ENCODE measurements at regions not wholly inside any gene's neighbourhood (a gene's known extent, or its start where the extent isn't known, plus 50 kb on each side); places are given as distances from the start of the nearest gene placed in this dataset.

DNA sequence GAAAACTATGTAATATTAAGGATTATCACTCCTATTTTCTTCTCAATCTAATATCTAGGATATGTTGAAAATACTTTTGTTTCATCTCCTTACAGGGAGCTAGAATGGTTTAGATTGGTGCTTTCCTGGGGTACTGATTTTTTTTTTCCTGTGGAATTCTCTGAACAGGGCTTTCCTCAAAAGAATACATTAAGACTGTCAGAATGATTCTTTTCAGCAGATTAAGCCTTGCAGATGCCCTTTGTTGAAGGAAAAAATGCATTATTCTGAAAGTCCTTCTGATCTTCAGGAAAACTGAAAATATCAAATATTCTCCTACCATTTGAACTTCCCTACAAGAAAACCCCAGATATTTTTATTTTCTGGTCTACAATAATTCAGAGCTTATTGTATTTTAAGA lies 178.9 kb downstream of the SOX4 start:
- no peaks in the 10 kb centered on the region for H3K36me3 ChIP-seq (ENCODE audit: control insufficient read depth, insufficient read depth, low read length)
- H3K27ac ChIP-seq, result no peak overlapping the region
- no peaks in the 10 kb centered on the region for H3K79me2 ChIP-seq
- no peak overlapping the region for H3K4me2 ChIP-seq (ENCODE audit: low read length)
- no peak overlapping the region for H3K4me3 ChIP-seq (ENCODE audit: low read depth, low read length)
- no peaks in the 10 kb centered on the region for H3K27me3 ChIP-seq (ENCODE audit: control insufficient read depth, insufficient read depth, low read length)
- no peak overlapping the region for H3K9ac ChIP-seq
- TF ChIP-seq, protein P1, sequence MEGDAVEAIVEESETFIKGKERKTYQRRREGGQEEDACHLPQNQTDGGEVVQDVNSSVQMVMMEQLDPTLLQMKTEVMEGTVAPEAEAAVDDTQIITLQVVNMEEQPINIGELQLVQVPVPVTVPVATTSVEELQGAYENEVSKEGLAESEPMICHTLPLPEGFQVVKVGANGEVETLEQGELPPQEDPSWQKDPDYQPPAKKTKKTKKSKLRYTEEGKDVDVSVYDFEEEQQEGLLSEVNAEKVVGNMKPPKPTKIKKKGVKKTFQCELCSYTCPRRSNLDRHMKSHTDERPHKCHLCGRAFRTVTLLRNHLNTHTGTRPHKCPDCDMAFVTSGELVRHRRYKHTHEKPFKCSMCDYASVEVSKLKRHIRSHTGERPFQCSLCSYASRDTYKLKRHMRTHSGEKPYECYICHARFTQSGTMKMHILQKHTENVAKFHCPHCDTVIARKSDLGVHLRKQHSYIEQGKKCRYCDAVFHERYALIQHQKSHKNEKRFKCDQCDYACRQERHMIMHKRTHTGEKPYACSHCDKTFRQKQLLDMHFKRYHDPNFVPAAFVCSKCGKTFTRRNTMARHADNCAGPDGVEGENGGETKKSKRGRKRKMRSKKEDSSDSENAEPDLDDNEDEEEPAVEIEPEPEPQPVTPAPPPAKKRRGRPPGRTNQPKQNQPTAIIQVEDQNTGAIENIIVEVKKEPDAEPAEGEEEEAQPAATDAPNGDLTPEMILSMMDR (IDR thresholded peaks at IDR 0.05), result no peak
- H3K4me1 ChIP-seq, result no peaks in the 10 kb centered on the region
- H3K9me3 ChIP-seq (ENCODE audit: control insufficient read depth, low read length), result no peaks in the 10 kb centered on the region
- no peak overlapping the region for H2AFZ ChIP-seq

- no peaks in the 10 kb centered on the region for H3K9me3 ChIP-seq (ENCODE audit: control insufficient read depth, low read length)
- H3K79me2 ChIP-seq, result no peaks in the 10 kb centered on the region
- TF ChIP-seq, protein P1 (IDR thresholded peaks at IDR 0.05), result no peak
- no peaks in the 10 kb centered on the region for H3K36me3 ChIP-seq (ENCODE audit: control insufficient read depth, insufficient read depth, low read length)
- H3K9ac ChIP-seq, result no peak overlapping the region
- no peak overlapping the region for H3K4me2 ChIP-seq (ENCODE audit: low read length)
- no peak overlapping the region for H3K4me3 ChIP-seq (ENCODE audit: low read depth, low read length)
- no peak overlapping the region for H2AFZ ChIP-seq
- no peak overlapping the region for H3K27ac ChIP-seq
- no peaks in the 10 kb centered on the region for H3K27me3 ChIP-seq (ENCODE audit: control insufficient read depth, insufficient read depth, low read length)
- no peaks in the 10 kb centered on the region for H3K4me1 ChIP-seq
Measured at GRCh38 chr6:21772884-21773575, 179.5 kb downstream of the SOX4 start.

GRCh38 chr6:21773576-21773968 lies 180.0 kb downstream of the SOX4 start:
- Histone ChIP-seq H3K27ac (no peak overlapping the region), H3K9me3 (ENCODE audit: control insufficient read depth, low read length) (no peaks in the 10 kb centered on the region), H2AFZ (no peak overlapping the region), H3K9ac (no peak overlapping the region), H3K4me1 (no peaks in the 10 kb centered on the region), H3K4me2 (ENCODE audit: low read length) (no peak overlapping the region), H3K27me3 (ENCODE audit: control insufficient read depth, insufficient read depth, low read length) (no peaks in the 10 kb centered on the region), H3K79me2 (no peaks in the 10 kb centered on the region), H3K4me3 (ENCODE audit: low read depth, low read length) (no peak overlapping the region), H3K36me3 (ENCODE audit: control insufficient read depth, insufficient read depth, low read length) (no peaks in the 10 kb centered on the region)
- TF ChIP-seq, protein P1 (IDR thresholded peaks at IDR 0.05), result no peak

DNA sequence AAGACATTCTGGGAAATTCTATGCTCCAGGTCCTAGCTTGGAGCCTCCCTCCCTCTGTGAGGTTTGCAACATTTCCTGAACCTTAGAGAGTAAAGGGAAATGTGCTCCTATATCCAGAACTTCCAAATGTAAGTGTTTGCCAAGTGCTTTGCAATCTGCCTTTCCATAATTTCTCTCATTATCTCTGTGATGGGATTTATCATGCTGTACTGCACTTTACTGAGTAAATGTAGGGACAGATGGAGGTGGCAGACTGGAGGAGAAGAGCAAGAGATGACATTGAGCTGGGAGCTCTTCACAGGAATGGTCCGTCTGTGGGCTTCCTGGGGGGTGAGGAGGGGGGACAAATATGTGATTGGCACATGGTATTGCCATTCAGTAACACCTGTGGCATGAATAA lies 184.3 kb downstream of the SOX4 start:
- Histone ChIP-seq H3K9ac (no peak overlapping the region), H3K4me1 (no peaks in the 10 kb centered on the region), H3K9me3 (ENCODE audit: control insufficient read depth, low read length) (no peaks in the 10 kb centered on the region), H2AFZ (no peak overlapping the region), H3K4me2 (ENCODE audit: low read length) (no peak overlapping the region), H3K36me3 (ENCODE audit: control insufficient read depth, insufficient read depth, low read length) (no peaks in the 10 kb centered on the region), H3K4me3 (ENCODE audit: low read depth, low read length) (no peak overlapping the region), H3K27ac (no peak overlapping the region), H3K79me2 (no peaks in the 10 kb centered on the region), H3K27me3 (ENCODE audit: control insufficient read depth, insufficient read depth, low read length) (no peaks in the 10 kb centered on the region)
- TF ChIP-seq, protein P1 (IDR thresholded peaks at IDR 0.05), result no peak

GRCh38 chr6:21780141-21780540 lies 186.6 kb downstream of the SOX4 start:
- H3K27me3 ChIP-seq (ENCODE audit: control insufficient read depth, insufficient read depth, low read length), result no peaks in the 10 kb centered on the region
- H3K79me2 ChIP-seq, result no peaks in the 10 kb centered on the region
- TF ChIP-seq, protein P1 (IDR thresholded peaks at IDR 0.05), result no peak
- H3K9me3 ChIP-seq (ENCODE audit: control insufficient read depth, low read length), result no peaks in the 10 kb centered on the region
- no peaks in the 10 kb centered on the region for H3K4me1 ChIP-seq
- H3K36me3 ChIP-seq (ENCODE audit: control insufficient read depth, insufficient read depth, low read length), result no peaks in the 10 kb centered on the region
- H3K9ac ChIP-seq, result no peak overlapping the region
- no peak overlapping the region for H2AFZ ChIP-seq
- H3K4me3 ChIP-seq (ENCODE audit: low read depth, low read length), result no peak overlapping the region
- H3K27ac ChIP-seq, result no peak overlapping the region
- no peak overlapping the region for H3K4me2 ChIP-seq (ENCODE audit: low read length)
